SK-N-SH (cell line): ENCODE measurements at regions not wholly inside any gene's neighbourhood (a gene's known extent, or its start where the extent isn't known, plus 50 kb on each side); places are given as distances from the start of the nearest gene placed in this dataset.

Experiments used
- CTCF ChIA-PET: fragments of 300-600, 350-600 bp; formaldehyde crosslinking; extraction: SDS; loops from one replicate; lab custom pipeline; 2021; lab: Yijun Ruan, JAX
- POLR2A ChIA-PET: fragments of 350-600 bp; sonication (Branson Sonifier 250); formaldehyde crosslinking; extraction: SDS; loops from one replicate; lab custom pipeline; 2020; ENCODE audit warnings: antibody characterized with exemption, inconsistent platforms; lab: Yijun Ruan, JAX
- DNase-seq: peaks from one replicate; pipeline ENCODE4 v3.0.0; 2012
- H2AFZ ChIP-seq: fragments of 200-600 bp; sonication (generic); 2 replicates; pipeline ENCODE4 v1.8.1; 2016; ENCODE audit warnings: antibody characterized with exemption, mild to moderate bottlenecking, low read depth
- H3F3A ChIP-seq: fragments of 200-600 bp; sonication (generic); replicated peaks from 2 replicates; pipeline ENCODE3; 2016; ENCODE audit warnings: antibody characterized with exemption, mild to moderate bottlenecking; ENCODE audit not compliant: insufficient read depth
- H3K27ac ChIP-seq, 2 experiments: fragments of 200-500 bp in 1 of 2; fragments of 200-600 bp in 1 of 2; sonication (Bioruptor generic) in 1 of 2; sonication (generic), shearing (Covaris generic) in 1 of 2; 2 replicates each; pipeline versions ENCODE4 v1.5.1 to v1.6.1; 2014 to 2016; ENCODE audit warnings: low read depth in 2 of 2, inconsistent platforms in 1 of 2, low read length in 1 of 2, mild to moderate bottlenecking in 1 of 2, mixed read lengths in 1 of 2
- H3K27me3 ChIP-seq: fragments of 200-600 bp; sonication (generic), shearing (Covaris generic); 2 replicates; pipeline ENCODE4 v1.6.1; 2016; ENCODE audit warnings: mixed run types; ENCODE audit not compliant: insufficient read depth
- H3K36me3 ChIP-seq, 2 experiments: fragments of 200-500 bp in 1 of 2; fragments of 200-600 bp in 1 of 2; sonication (Bioruptor generic) in 1 of 2; sonication (generic) in 1 of 2; replicated peaks in 1 of 2; 2 replicates each; pipeline versions ENCODE3 to v1.5.1; 2014 to 2016; ENCODE audit warnings: low read length in 1 of 2, mild to moderate bottlenecking in 1 of 2; ENCODE audit not compliant: insufficient read depth in 2 of 2, control insufficient read depth in 1 of 2
- H3K4me1 ChIP-seq, 2 experiments: fragments of 200-500 bp in 1 of 2; fragments of 200-600 bp in 1 of 2; sonication (Bioruptor generic) in 1 of 2; sonication (generic), shearing (Covaris generic) in 1 of 2; 2 replicates each; pipeline versions ENCODE4 v1.5.1 to v1.6.1; 2014 to 2016; ENCODE audit warnings: low read depth in 1 of 2, low read length in 1 of 2, mixed run types in 1 of 2; ENCODE audit not compliant: insufficient read depth in 2 of 2, control insufficient read depth in 1 of 2
- H3K4me2 ChIP-seq: fragments of 200-600 bp; sonication (generic), shearing (Covaris generic); 2 replicates; pipeline ENCODE4 v1.6.1; 2017; ENCODE audit warnings: mixed run types
- H3K4me3 ChIP-seq, 2 experiments: fragments of 200-500 bp in 1 of 2; fragments of 200-600 bp in 1 of 2; sonication (Bioruptor generic) in 1 of 2; sonication (generic), shearing (Covaris generic) in 1 of 2; 2 replicates each; pipeline versions ENCODE4 v1.5.1 to v1.8.1; 2014 to 2016; ENCODE audit warnings: low read depth in 2 of 2, inconsistent platforms in 1 of 2, low read length in 1 of 2, mild to moderate bottlenecking in 1 of 2, mixed read lengths in 1 of 2, moderate library complexity in 1 of 2
- H3K79me2 ChIP-seq: fragments of 200-600 bp; sonication (generic); 2 replicates; pipeline ENCODE4 v1.8.1; 2017; ENCODE audit warnings: mild to moderate bottlenecking; ENCODE audit not compliant: insufficient read depth
- H3K9ac ChIP-seq: fragments of 200-600 bp; sonication (generic); 2 replicates; pipeline ENCODE4 v1.6.1; 2017; ENCODE audit warnings: mixed run types
- H3K9me2 ChIP-seq: fragments of 200-600 bp; sonication (generic); 2 replicates; pipeline ENCODE4 v1.6.1; 2017; ENCODE audit warnings: mixed run types
- H3K9me3 ChIP-seq: fragments of 200-600 bp; sonication (generic); 2 replicates; pipeline ENCODE4 v1.6.1; 2017; ENCODE audit warnings: mixed run types, mild to moderate bottlenecking, moderate library complexity
- H4K20me1 ChIP-seq: fragments of 200-600 bp; sonication (generic); 2 replicates; pipeline ENCODE4 v1.6.1; 2017; ENCODE audit warnings: mild to moderate bottlenecking, mixed run types; ENCODE audit not compliant: insufficient read depth
- CHD2 ChIP-seq: fragments of 150-350 bp; IDR thresholded peaks from 2 replicates; pipeline ENCODE4 v1.6.1; 2018; ENCODE audit warnings: low read length; ENCODE audit not compliant: partially characterized antibody
- CTCF ChIP-seq: fragments of 200-600 bp; sonication (generic); IDR thresholded peaks from 2 replicates; pipeline ENCODE4 v1.6.1; 2017; ENCODE audit warnings: antibody characterized with exemption, mild to moderate bottlenecking, moderate library complexity
- EP300 ChIP-seq, 2 experiments: IDR thresholded peaks; 2 replicates each; pipeline versions ENCODE4 v1.4.0 to v1.6.1; 2012; ENCODE audit warnings: borderline replicate concordance in 1 of 2, low read depth in 1 of 2, low read length in 1 of 2
- FOSL2 ChIP-seq: IDR thresholded peaks from 2 replicates; pipeline ENCODE4 v1.4.0; 2012; ENCODE audit warnings: low read depth, mild to moderate bottlenecking, moderate library complexity, borderline replicate concordance
- GATA2 ChIP-seq: sonication (generic); formaldehyde crosslinking; IDR thresholded peaks from 2 replicates; pipeline ENCODE4 v1.5.0; 2020; ENCODE audit warnings: mild to moderate bottlenecking, missing genetic modification reagents
- NFIC ChIP-seq: IDR thresholded peaks from 2 replicates; pipeline ENCODE4 v1.4.0; 2012; ENCODE audit warnings: borderline replicate concordance
- RAD21 ChIP-seq: IDR thresholded peaks from 2 replicates; pipeline ENCODE4 v1.6.1; 2012; ENCODE audit warnings: mild to moderate bottlenecking, low read length
- RCOR1 ChIP-seq: fragments of 150-350 bp; IDR thresholded peaks from 2 replicates; pipeline ENCODE4 v1.6.1; 2017; ENCODE audit warnings: antibody characterized with exemption, low read length
- SMC3 ChIP-seq: IDR thresholded peaks from 2 replicates; pipeline ENCODE4 v1.6.1; 2012; ENCODE audit warnings: low read depth, low read length, improper control_type of control experiment
- YY1 ChIP-seq: IDR thresholded peaks from 2 replicates; pipeline ENCODE4 v1.4.0; 2012; ENCODE audit warnings: low read depth, mild to moderate bottlenecking
- WGBS: methylation state at CpG from one replicate; pipeline ENCODE4 v1.1.6; 2017; ENCODE audit warnings: low lambda C conversion rate; 5-methylcytosine and 5-hydroxymethylcytosine counted together
- TF ChIP-seq, protein P1 (sequence below): IDR thresholded peaks from 2 replicates; pipeline ENCODE4 v1.4.0; 2012; ENCODE audit warnings: low read depth, borderline replicate concordance

DNA sequence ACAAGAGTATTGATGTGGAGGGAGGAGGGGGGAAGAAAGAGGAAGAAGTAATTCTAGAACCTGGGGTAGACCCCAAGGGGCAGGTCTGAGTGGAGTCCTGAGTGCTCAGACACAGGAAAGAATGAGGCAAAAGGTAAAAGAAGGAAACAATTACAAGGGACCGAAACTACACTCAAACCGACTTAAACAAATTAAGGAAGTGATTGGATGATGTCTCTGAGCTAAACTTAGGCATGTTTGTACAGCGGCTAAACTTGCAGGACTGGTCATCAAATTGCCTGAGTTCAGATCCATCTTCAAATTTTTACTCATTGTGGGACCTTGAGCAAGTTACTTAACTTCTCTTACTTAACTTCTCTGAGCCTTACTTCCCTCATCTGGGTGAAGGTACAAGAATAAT is 86.3 kb upstream of the LRRC55 start:
- POLR2A ChIA-PET, result no interaction called here
- Histone ChIP-seq H3K9ac (no peak overlapping the region), H3F3A (peaks cover 7% of the 10 kb centered on the region), H3K4me3 (no peak overlapping the region), H3K27me3 (no peaks in the 10 kb centered on the region), H3K79me2 (no peaks in the 10 kb centered on the region), H2AFZ (no peak overlapping the region), H3K4me1 (peaks cover 6 to 15% of the 10 kb centered on the region in 2 experiments; a peak in 2 of 4 replicates), H3K9me3 (no peaks in the 10 kb centered on the region), H3K4me2 (no peak overlapping the region), H3K9me2 (no peaks in the 10 kb centered on the region), H3K27ac (no peak overlapping the region; a peak in 1 of 4 replicates), H3K36me3 (no peaks in the 10 kb centered on the region), H4K20me1 (no peaks in the 10 kb centered on the region)
- TF ChIP-seq RAD21 (no peak), FOSL2 (no peak), NFIC (no peak), EP300 (IDR thresholded peaks at IDR 0.05; ENCODE audit: borderline replicate concordance in 1 of 2, low read depth in 1 of 2, low read length in 1 of 2) (no peak), SMC3 (no peak), YY1 (no peak), CTCF (no peak)
- TF ChIP-seq, protein P1, sequence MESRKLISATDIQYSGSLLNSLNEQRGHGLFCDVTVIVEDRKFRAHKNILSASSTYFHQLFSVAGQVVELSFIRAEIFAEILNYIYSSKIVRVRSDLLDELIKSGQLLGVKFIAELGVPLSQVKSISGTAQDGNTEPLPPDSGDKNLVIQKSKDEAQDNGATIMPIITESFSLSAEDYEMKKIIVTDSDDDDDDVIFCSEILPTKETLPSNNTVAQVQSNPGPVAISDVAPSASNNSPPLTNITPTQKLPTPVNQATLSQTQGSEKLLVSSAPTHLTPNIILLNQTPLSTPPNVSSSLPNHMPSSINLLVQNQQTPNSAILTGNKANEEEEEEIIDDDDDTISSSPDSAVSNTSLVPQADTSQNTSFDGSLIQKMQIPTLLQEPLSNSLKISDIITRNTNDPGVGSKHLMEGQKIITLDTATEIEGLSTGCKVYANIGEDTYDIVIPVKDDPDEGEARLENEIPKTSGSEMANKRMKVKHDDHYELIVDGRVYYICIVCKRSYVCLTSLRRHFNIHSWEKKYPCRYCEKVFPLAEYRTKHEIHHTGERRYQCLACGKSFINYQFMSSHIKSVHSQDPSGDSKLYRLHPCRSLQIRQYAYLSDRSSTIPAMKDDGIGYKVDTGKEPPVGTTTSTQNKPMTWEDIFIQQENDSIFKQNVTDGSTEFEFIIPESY, result no peak
- no peak for DNase-seq
- CTCF ChIA-PET, result interaction anchor here (1.0 to 1.1 kb wide), 3 partner anchors 8 to 182 kb away, joined by 3 to 4 read pairs (median 4); no protein-coding TSS in a partner anchor
- WGBS, result 83% methylated on average over 3 of the region's 3 CpGs

DNA sequence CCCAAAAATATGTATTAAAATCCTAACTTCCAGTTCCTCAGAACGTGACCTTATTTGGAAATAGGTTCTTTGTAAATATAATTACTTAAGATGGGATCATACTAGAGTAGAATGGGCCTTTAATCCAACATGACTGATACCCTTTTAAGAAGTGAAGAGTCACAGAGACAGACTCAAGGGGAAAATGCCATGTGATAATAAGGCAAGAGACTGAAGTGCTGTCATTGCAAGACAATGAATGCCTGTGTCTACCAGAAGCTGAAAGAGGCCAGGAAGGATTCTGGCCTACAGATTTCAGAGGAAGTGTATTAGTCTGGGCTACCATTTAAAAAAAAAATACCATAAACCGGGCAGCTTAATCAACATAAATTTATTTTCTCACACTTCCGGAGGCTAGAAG is 85.9 kb upstream of the LRRC55 start:
- Histone ChIP-seq H3K4me2 (no peak overlapping the region), H3K4me3 (no peak overlapping the region), H3K27ac (peak overlapping the region in 1 of 2 experiments; percentile 30; a peak in 1 of 4 replicates), H4K20me1 (no peaks in the 10 kb centered on the region), H3K9me3 (no peaks in the 10 kb centered on the region), H3K27me3 (no peaks in the 10 kb centered on the region), H2AFZ (no peak overlapping the region), H3F3A (peaks cover 7% of the 10 kb centered on the region), H3K36me3 (no peaks in the 10 kb centered on the region), H3K9ac (no peak overlapping the region), H3K79me2 (no peaks in the 10 kb centered on the region), H3K9me2 (no peaks in the 10 kb centered on the region), H3K4me1 (peaks cover 6 to 15% of the 10 kb centered on the region in 2 experiments; a peak in 2 of 4 replicates)
- ChIA-PET POLR2A (no interaction called here), CTCF (interaction anchor here (1.1 kb wide), 2 partner anchors 154 to 182 kb away, joined by 4 read pairs; no protein-coding TSS in a partner anchor)
- 72% methylated on average over 3 of the region's 3 CpGs for WGBS
- DNase-seq, result no peak
- TF ChIP-seq CTCF (no peak), CHD2 (no peak), RCOR1 (no peak), GATA2 (CRISPR knock-in tag) (no peak)
